ENCODE measurements at regions not wholly inside any gene's neighbourhood (a gene's known extent, or its start where the extent isn't known, plus 50 kb on each side); places are given as distances from the start of the nearest gene placed in this dataset.
"Not testable (repeated sequence)": the region's sequence is repeated elsewhere in the genome, so short reads cannot be mapped to it uniquely, and the experiment has no call there.

GRCh38 chr5:176744584-176744965, 65.8 kb upstream of the UNC5A start:
- TF ChIP-seq CTCF (conservative IDR thresholded peaks at IDR 0.05; ENCODE audit: low read depth) = no peak
- ChIA-PET CTCF (interaction anchor here (0.6 to 1.1 kb wide), 3 partner anchors 12 to 84 kb away, joined by 3 to 5 read pairs (median 3); no protein-coding TSS in a partner anchor), POLR2A (ENCODE audit: low non-redundant PET) (no interaction called here)
- no peak overlapping the region for H3K27ac ChIP-seq
- no peak for DNase-seq (ENCODE audit: low spot score)

GRCh38 chr5:176747670-176748072, 62.7 kb upstream of the UNC5A start:
- no peak for TF ChIP-seq CTCF (conservative IDR thresholded peaks at IDR 0.05; ENCODE audit: low read depth)
- CTCF ChIA-PET = interaction anchor here (0.5 kb wide), 1 partner anchor 399 kb away, joined by 5 read pairs; no protein-coding TSS in a partner anchor
- no peak overlapping the region for H3K27ac ChIP-seq
- POLR2A ChIA-PET (ENCODE audit: low non-redundant PET) = no interaction called here
- DNase-seq (ENCODE audit: low spot score) = no peak

- no peak for TF ChIP-seq CTCF (conservative IDR thresholded peaks at IDR 0.05; ENCODE audit: low read depth)
- ChIA-PET POLR2A (ENCODE audit: low non-redundant PET) (no interaction called here), CTCF (no interaction called here)
- peak; percentile 34 for DNase-seq (ENCODE audit: low spot score)
- H3K27ac ChIP-seq = no peak overlapping the region
Observed at GRCh38 chr5:176748073-176748966, 62.0 kb upstream of the UNC5A start.

GRCh38 chr5:176748967-176749935, 61.1 kb upstream of the UNC5A start:
- ChIA-PET POLR2A (ENCODE audit: low non-redundant PET) (no interaction called here), CTCF (no interaction called here)
- no peak overlapping the region for H3K27ac ChIP-seq
- no peak for TF ChIP-seq CTCF (conservative IDR thresholded peaks at IDR 0.05; ENCODE audit: low read depth)
- no peak for DNase-seq (ENCODE audit: low spot score)

- ChIA-PET POLR2A (ENCODE audit: low non-redundant PET) (no interaction called here), CTCF (no interaction called here)
- no peak for TF ChIP-seq CTCF (conservative IDR thresholded peaks at IDR 0.05; ENCODE audit: low read depth)
- no peak for DNase-seq (ENCODE audit: low spot score)
- H3K27ac ChIP-seq = no peak overlapping the region
Observed at GRCh38 chr5:176750144-176750543, 60.2 kb upstream of the UNC5A start.

GRCh38 chr5:176754376-176754973, 55.9 kb upstream of the UNC5A start:
- no peak overlapping the region for H3K27ac ChIP-seq
- peak; percentile 20 for DNase-seq (ENCODE audit: low spot score)
- ChIA-PET POLR2A (ENCODE audit: low non-redundant PET) (no interaction called here), CTCF (interaction anchor here (0.6 kb wide), 1 partner anchor 550 kb away, joined by 3 read pairs; no protein-coding TSS in a partner anchor)
- TF ChIP-seq CTCF (conservative IDR thresholded peaks at IDR 0.05; ENCODE audit: low read depth) = no peak

GRCh38 chr5:176755593-176755992, 54.8 kb upstream of the UNC5A start:
- DNase-seq (ENCODE audit: low spot score); H3K27ac ChIP-seq; POLR2A ChIA-PET (ENCODE audit: low non-redundant PET); CTCF ChIA-PET: not testable (repeated sequence)

- POLR2A ChIA-PET (ENCODE audit: low non-redundant PET); H3K27ac ChIP-seq; DNase-seq (ENCODE audit: low spot score): not testable (repeated sequence)
- CTCF ChIA-PET = interaction anchor here (0.7 to 1.2 kb wide), 2 partner anchors 17 to 33 kb away, joined by 3 to 7 read pairs; no protein-coding TSS in a partner anchor
Observed at GRCh38 chr5:176757569-176757968, 52.8 kb upstream of the UNC5A start.
